H1 (cell line): ENCODE measurements at regions not wholly inside any gene's neighbourhood (a gene's known extent, or its start where the extent isn't known, plus 50 kb on each side); places are given as distances from the start of the nearest gene placed in this dataset.

Experiments
- CTCF ChIA-PET: fragments of 300-600 bp; sonication (Branson Sonifier 250); formaldehyde crosslinking; loops from one replicate; lab custom pipeline; 2021; ENCODE audit not compliant: partially characterized antibody; lab: Charles Lee
- POLR2A ChIA-PET: fragments of 300-600 bp; sonication (Branson Sonifier 250); formaldehyde crosslinking; loops from one replicate; lab custom pipeline; 2021; ENCODE audit warnings: inconsistent platforms; ENCODE audit not compliant: partially characterized antibody; lab: Charles Lee
- DNase-seq, 2 experiments: peaks; one replicate each; pipeline versions ENCODE4 v3.0.0 to v3.0.0-alpha.2; 2010 to 2022; ENCODE audit warnings: low spot score in 2 of 2, low read depth in 1 of 2, mixed read lengths in 1 of 2
- FAIRE-seq: peaks from 2 replicates; lab custom pipeline; 2011; peaks lifted over from hg19 to GRCh38; lab: Jason Lieb, UNC
- H2AFZ ChIP-seq: 2 replicates; pipeline ENCODE4 v1.8.1; 2012; ENCODE audit warnings: low read length, inconsistent platforms
- H2AK5ac ChIP-seq: 2 replicates; pipeline ENCODE4 v1.6.1; 2013; ENCODE audit warnings: low read depth, low read length
- H2BK120ac ChIP-seq: replicated peaks from 2 replicates; pipeline ENCODE3; 2013; ENCODE audit warnings: low read depth, low read length, inconsistent platforms
- H2BK12ac ChIP-seq: 2 replicates; pipeline ENCODE4 v1.6.1; 2013; ENCODE audit warnings: low read depth, low read length
- H2BK15ac ChIP-seq: 2 replicates; pipeline ENCODE4 v1.6.1; 2013; ENCODE audit warnings: low read length
- H2BK20ac ChIP-seq: 2 replicates; pipeline ENCODE4 v1.6.1; 2013; ENCODE audit warnings: low read length
- H2BK5ac ChIP-seq: 2 replicates; pipeline ENCODE4 v1.6.1; 2013; ENCODE audit warnings: low read depth, low read length
- H3K14ac ChIP-seq: 2 replicates; pipeline ENCODE4 v1.6.1; 2013; ENCODE audit warnings: inconsistent platforms; ENCODE audit not compliant: insufficient read length
- H3K18ac ChIP-seq: 2 replicates; pipeline ENCODE4 v1.6.1; 2013; ENCODE audit warnings: low read length; ENCODE audit errors: extremely low read depth
- H3K23ac ChIP-seq: 2 replicates; pipeline ENCODE4 v1.6.1; 2013; ENCODE audit warnings: inconsistent platforms; ENCODE audit not compliant: insufficient read length
- H3K23me2 ChIP-seq: 2 replicates; pipeline ENCODE4 v1.6.1; 2013; ENCODE audit warnings: low read depth, low read length
- H3K27ac ChIP-seq: 2 replicates; pipeline ENCODE4 v1.6.1; 2011; ENCODE audit warnings: low read depth, low read length, inconsistent platforms
- H3K27me3 ChIP-seq, 4 experiments: replicated peaks in 1 of 4; 1 replicate in 1 of 4; 2 replicates in 3 of 4; pipeline versions ENCODE4 v1.6.1 to v1.8.1; 2011 to 2013; ENCODE audit warnings: low read length in 3 of 4, mild to moderate bottlenecking in 3 of 4, inconsistent platforms in 2 of 4, mixed read lengths in 2 of 4, moderate library complexity in 1 of 4; ENCODE audit not compliant: control insufficient read depth in 3 of 4, insufficient read depth in 3 of 4; ENCODE audit errors: extremely low read depth in 1 of 4
- H3K36me3 ChIP-seq, 4 experiments: 2 replicates each; pipeline versions ENCODE4 v1.6.1 to v1.8.1; 2011 to 2013; ENCODE audit warnings: mild to moderate bottlenecking in 4 of 4, low read length in 3 of 4, moderate library complexity in 2 of 4, control low read depth in 1 of 4, inconsistent platforms in 1 of 4; ENCODE audit not compliant: insufficient read depth in 4 of 4, control insufficient read depth in 2 of 4
- H3K4ac ChIP-seq: replicated peaks from 2 replicates; pipeline ENCODE3; 2013; ENCODE audit warnings: low read length, low read depth, mixed read lengths, inconsistent platforms; ENCODE audit not compliant: insufficient read length
- H3K4me1 ChIP-seq, 4 experiments: replicated peaks in 1 of 4; 1 replicate in 1 of 4; 2 replicates in 3 of 4; pipeline versions ENCODE4 v1.6.1 to v1.8.1; 2011 to 2013; ENCODE audit warnings: low read length in 3 of 4, inconsistent platforms in 2 of 4, mixed read lengths in 1 of 4; ENCODE audit not compliant: insufficient read depth in 4 of 4, control insufficient read depth in 3 of 4
- H3K4me2 ChIP-seq, 2 experiments: 2 replicates each; pipeline versions ENCODE4 v1.6.1 to v1.8.1; 2011 to 2013; ENCODE audit warnings: low read depth in 2 of 2, low read length in 2 of 2, control low read depth in 1 of 2, inconsistent platforms in 1 of 2, mild to moderate bottlenecking in 1 of 2; ENCODE audit not compliant: insufficient read depth in 1 of 2
- H3K4me3 ChIP-seq, 4 experiments: fragments of 200-600, 300-600 bp in 1 of 4; sonication (generic), shearing (Covaris generic), sonication (Bioruptor Twin) in 1 of 4; 2 replicates each; pipeline versions ENCODE4 v1.5.1 to v1.8.1; 2011 to 2016; ENCODE audit warnings: low read length in 4 of 4, low read depth in 3 of 4, control low read depth in 2 of 4, inconsistent platforms in 2 of 4, mild to moderate bottlenecking in 2 of 4, mixed read lengths in 1 of 4, moderate library complexity in 1 of 4; ENCODE audit not compliant: insufficient read depth in 2 of 4; ENCODE audit errors: extremely low read depth in 1 of 4
- H3K56ac ChIP-seq: replicated peaks from 2 replicates; pipeline ENCODE3; 2013; ENCODE audit warnings: low read depth, mild to moderate bottlenecking, mixed read lengths, low read length, inconsistent platforms; ENCODE audit not compliant: insufficient read length
- H3K79me1 ChIP-seq: 2 replicates; pipeline ENCODE4 v1.6.1; 2013; ENCODE audit warnings: low read depth, low read length, control low read depth
- H3K79me2 ChIP-seq, 2 experiments: 2 replicates each; pipeline versions ENCODE4 v1.6.1 to v1.8.1; 2012 to 2013; ENCODE audit warnings: low read length in 2 of 2, mild to moderate bottlenecking in 2 of 2, inconsistent platforms in 1 of 2; ENCODE audit not compliant: insufficient read depth in 2 of 2, control insufficient read depth in 1 of 2
- H3K9ac ChIP-seq, 4 experiments: replicated peaks in 1 of 4; 1 replicate in 1 of 4; 2 replicates in 3 of 4; pipeline versions ENCODE4 v1.6.1 to v1.8.1; 2011 to 2013; ENCODE audit warnings: low read depth in 3 of 4, low read length in 3 of 4, control low read depth in 2 of 4, mild to moderate bottlenecking in 2 of 4, moderate library complexity in 2 of 4, inconsistent platforms in 1 of 4; ENCODE audit errors: extremely low read depth in 1 of 4
- H3K9me3 ChIP-seq, 2 experiments: 2 replicates each; pipeline versions ENCODE4 v1.6.1 to v1.8.1; 2012 to 2013; ENCODE audit warnings: mild to moderate bottlenecking in 2 of 2, moderate library complexity in 2 of 2, control low read depth in 1 of 2, inconsistent platforms in 1 of 2, low read depth in 1 of 2, low read length in 1 of 2, mixed read lengths in 1 of 2; ENCODE audit not compliant: insufficient read depth in 2 of 2
- H4K20me1 ChIP-seq, 2 experiments: replicated peaks in 1 of 2; 2 replicates each; pipeline versions ENCODE3 to v1.8.1; 2011 to 2013; ENCODE audit warnings: inconsistent platforms in 2 of 2, low read length in 2 of 2, mild to moderate bottlenecking in 1 of 2; ENCODE audit not compliant: insufficient read depth in 2 of 2, control insufficient read depth in 1 of 2
- H4K5ac ChIP-seq: 2 replicates; pipeline ENCODE4 v1.6.1; 2013; ENCODE audit warnings: low read length, low read depth, mixed read lengths, inconsistent platforms; ENCODE audit not compliant: insufficient read length
- H4K8ac ChIP-seq: 2 replicates; pipeline ENCODE4 v1.8.0; 2013; ENCODE audit warnings: mild to moderate bottlenecking, moderate library complexity, low read length, inconsistent platforms; ENCODE audit not compliant: insufficient read depth; ENCODE audit errors: extremely low read depth
- H4K91ac ChIP-seq: replicated peaks from 2 replicates; pipeline ENCODE3; 2013; ENCODE audit warnings: low read length, mixed read lengths, inconsistent platforms; ENCODE audit not compliant: insufficient read length
- EZH2 ChIP-seq: fragments of 200-600 bp; sonication (generic); IDR thresholded peaks from 2 replicates; pipeline ENCODE4 v1.7.1; 2012; ENCODE audit warnings: low read depth, mild to moderate bottlenecking, moderate library complexity, low read length, inconsistent platforms; ENCODE audit not compliant: severe bottlenecking
- KDM5A ChIP-seq: fragments of 200-600 bp; IDR thresholded peaks from 2 replicates; pipeline ENCODE4 v1.7.1; 2012; ENCODE audit warnings: mild to moderate bottlenecking, low read length, inconsistent platforms, mixed read lengths
- MAFK ChIP-seq: IDR thresholded peaks from 2 replicates; pipeline ENCODE4 v1.6.1; 2012; ENCODE audit warnings: low read depth, mild to moderate bottlenecking, improper control_type of control experiment, low read length
- TAF1 ChIP-seq: IDR thresholded peaks from 2 replicates; pipeline ENCODE4 v1.6.1; 2011; ENCODE audit warnings: mild to moderate bottlenecking, low read depth, low read length
- WGBS, 2 experiments: shearing (Covaris generic) in 1 of 2; methylation state at CpG; one replicate each; pipeline versions ENCODE4 v1.1.6 to v1.1.7; 2013 to 2015; ENCODE audit warnings: low lambda C conversion rate in 2 of 2, mixed read lengths in 2 of 2, inconsistent platforms in 1 of 2, low coverage in 1 of 2, missing lambda C conversion rate in 1 of 2; ENCODE audit not compliant: insufficient replicate concordance in 2 of 2, insufficient coverage in 1 of 2, insufficient read length in 1 of 2; ENCODE audit errors: extremely low coverage in 1 of 2, missing lambda C conversion rate in 1 of 2; 5-methylcytosine and 5-hydroxymethylcytosine counted together

DNA sequence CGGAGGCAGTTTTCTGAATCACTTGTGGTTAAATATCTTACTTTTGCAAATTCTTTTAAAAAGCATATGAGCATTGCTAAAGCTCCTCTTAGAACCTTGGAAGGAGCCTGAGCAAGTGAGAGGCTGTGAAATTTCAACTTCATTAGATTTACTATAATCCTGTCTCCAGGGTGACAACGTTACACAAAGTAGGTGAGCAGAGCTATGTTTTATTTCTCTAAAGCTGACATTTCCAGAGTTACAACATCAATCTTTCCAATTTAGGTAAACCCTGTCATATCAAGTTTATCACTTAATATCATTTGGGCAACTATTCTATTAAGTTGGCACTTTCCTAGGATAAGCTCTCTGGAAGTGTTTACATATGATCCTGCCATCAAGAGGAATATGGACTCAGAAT lies 544.9 kb upstream of the CBLB start:
- H3K27me3 ChIP-seq: no peaks in the 10 kb centered on the region
- no peak overlapping the region for H2AK5ac ChIP-seq
- DNase-seq (no peak), FAIRE-seq (no peak)
- H2BK120ac ChIP-seq: no peak overlapping the region
- H4K8ac ChIP-seq: no peak overlapping the region
- H3K23me2 ChIP-seq: peaks cover 2% of the 10 kb centered on the region; the same call in 1 of the 2 replicates
- no peak overlapping the region for H4K5ac ChIP-seq
- CTCF ChIA-PET: interaction anchor here (1.5 kb wide), 1 partner anchor 16 kb away, joined by 4 read pairs; no protein-coding TSS in a partner anchor
- H3K18ac ChIP-seq: no peak overlapping the region
- POLR2A ChIA-PET: no interaction called here
- no peaks in the 10 kb centered on the region for H4K20me1 ChIP-seq
- H2BK20ac ChIP-seq: no peak overlapping the region
- H2AFZ ChIP-seq: no peak overlapping the region
- no peaks in the 10 kb centered on the region for H3K9me3 ChIP-seq
- H3K14ac ChIP-seq: no peak overlapping the region
- no peaks in the 10 kb centered on the region for H3K36me3 ChIP-seq
- H3K79me2 ChIP-seq: no peaks in the 10 kb centered on the region
- no peak overlapping the region for H3K4ac ChIP-seq
- no peak overlapping the region for H3K56ac ChIP-seq
- no peak overlapping the region for H2BK15ac ChIP-seq
- no peak overlapping the region for H2BK5ac ChIP-seq
- H3K4me1 ChIP-seq: no peaks in the 10 kb centered on the region
- no peak overlapping the region for H3K9ac ChIP-seq
- no peak overlapping the region for H4K91ac ChIP-seq
- H3K27ac ChIP-seq: no peak overlapping the region
- H3K23ac ChIP-seq: no peak overlapping the region
- H2BK12ac ChIP-seq: no peak overlapping the region
- no peak overlapping the region for H3K4me3 ChIP-seq
- WGBS, 2 experiments: 96% methylated on average over 2 of the region's 2 CpGs; no CpG with 5 or more reads in 1 of the 2 experiments
- no peak overlapping the region for H3K4me2 ChIP-seq
- H3K79me1 ChIP-seq: no peaks in the 10 kb centered on the region
- no peak for TF ChIP-seq EZH2
- TF ChIP-seq TAF1: no peak
- TF ChIP-seq KDM5A: no peak
- no peak for TF ChIP-seq MAFK
- TF ChIP-seq, all 59 proteins: peak for 0
